HEK293 (cell line): ENCODE measurements at regions not wholly inside any gene's neighbourhood (a gene's known extent, or its start where the extent isn't known, plus 50 kb on each side); places are given as distances from the start of the nearest gene placed in this dataset.

Experiments
- CTCF ChIA-PET: fragments of 350-600 bp; formaldehyde crosslinking; extraction: SDS; loops from one replicate; lab custom pipeline; 2021; ENCODE audit warnings: antibody characterized with exemption; lab: Yijun Ruan, JAX
- POLR2A ChIA-PET: fragments of 300-600 bp; formaldehyde crosslinking; extraction: SDS; loops from one replicate; lab custom pipeline; 2020; ENCODE audit warnings: antibody characterized with exemption, inconsistent platforms; lab: Yijun Ruan, JAX
- H3K27ac ChIP-seq: fragments of 200-500 bp; sonication (Bioruptor generic); 2 replicates; pipeline ENCODE4 v1.5.1; 2014; ENCODE audit warnings: low read depth, low read length, control low read depth, inconsistent platforms; ENCODE audit errors: extremely low read depth
- H3K36me3 ChIP-seq, 2 experiments: fragments of 200-500 bp in 1 of 2; sonication (Bioruptor generic) in 1 of 2; 1 replicate in 1 of 2; 2 replicates in 1 of 2; pipeline ENCODE4 v1.5.1; 2014 to 2017; ENCODE audit warnings: inconsistent platforms in 2 of 2, low read length in 2 of 2; ENCODE audit not compliant: control insufficient read depth in 2 of 2, insufficient read depth in 1 of 2
- H3K4me1 ChIP-seq: fragments of 200-500 bp; sonication (Bioruptor generic); 2 replicates; pipeline ENCODE4 v1.5.1; 2014; ENCODE audit warnings: mild to moderate bottlenecking, low read length, inconsistent platforms; ENCODE audit not compliant: control insufficient read depth, insufficient read depth
- H3K4me3 ChIP-seq: 2 replicates; pipeline ENCODE4 v1.5.1; 2011; ENCODE audit warnings: low read depth, mild to moderate bottlenecking, control low read depth, low read length, moderate library complexity
- H3K9me3 ChIP-seq: fragments of 200-500 bp; sonication (Bioruptor generic); 2 replicates; pipeline ENCODE4 v1.5.1; 2014; ENCODE audit warnings: low read depth, low read length, inconsistent platforms; ENCODE audit not compliant: control insufficient read depth, insufficient read depth
- GFI1B ChIP-seq: fragments of 450-650 bp; formaldehyde crosslinking; IDR thresholded peaks from 2 replicates; pipeline ENCODE4 v1.5.1; 2016; ENCODE audit warnings: missing biosample characterization, missing genetic modification characterization
- OSR2 ChIP-seq: fragments of 450-650 bp; formaldehyde crosslinking; IDR thresholded peaks from 2 replicates; pipeline ENCODE4 v1.5.1; 2016; ENCODE audit warnings: missing biosample characterization, missing genetic modification characterization
- SETDB1 ChIP-seq: IDR thresholded peaks from one replicate; pipeline ENCODE4 v1.6.1; 2017; ENCODE audit warnings: mild to moderate bottlenecking, low read length, moderate library complexity, mixed read lengths; ENCODE audit not compliant: insufficient read length
- ZBTB44 ChIP-seq: fragments of 450-650 bp; IDR thresholded peaks from 2 replicates; pipeline ENCODE4 v1.5.1; 2018; ENCODE audit warnings: missing biosample characterization, mild to moderate bottlenecking, missing genetic modification characterization
- ZFP69B ChIP-seq: fragments of 450-650 bp; formaldehyde crosslinking; IDR thresholded peaks from 2 replicates; pipeline ENCODE4 v1.5.1; 2016; ENCODE audit warnings: missing biosample characterization, missing genetic modification characterization
- ZNF121 ChIP-seq: fragments of 450-650 bp; formaldehyde crosslinking; IDR thresholded peaks from 2 replicates; pipeline ENCODE4 v1.5.1; 2016; ENCODE audit warnings: missing biosample characterization, missing genetic modification characterization
- ZNF175 ChIP-seq: fragments of 450-650 bp; formaldehyde crosslinking; IDR thresholded peaks from 2 replicates; pipeline ENCODE4 v1.5.1; 2016; ENCODE audit warnings: missing biosample characterization, missing genetic modification characterization
- ZNF19 ChIP-seq: fragments of 450-650 bp; formaldehyde crosslinking; IDR thresholded peaks from 2 replicates; pipeline ENCODE4; 2016; ENCODE audit warnings: missing biosample characterization, missing genetic modification characterization, low read depth
- ZNF24 ChIP-seq: fragments of 450-650 bp; formaldehyde crosslinking; IDR thresholded peaks from 2 replicates; pipeline ENCODE4 v1.5.1; 2016; ENCODE audit warnings: missing biosample characterization, missing genetic modification characterization
- ZNF280C ChIP-seq: fragments of 450-650 bp; formaldehyde crosslinking; IDR thresholded peaks from 2 replicates; pipeline ENCODE4 v1.5.1; 2016; ENCODE audit warnings: missing biosample characterization, missing genetic modification characterization
- ZNF510 ChIP-seq: fragments of 450-650 bp; formaldehyde crosslinking; IDR thresholded peaks from 2 replicates; pipeline ENCODE4 v1.5.1; 2018; ENCODE audit warnings: mild to moderate bottlenecking, missing genetic modification characterization, missing biosample characterization; ENCODE audit not compliant: insufficient replicate concordance
- ZNF529 ChIP-seq: fragments of 450-650 bp; formaldehyde crosslinking; IDR thresholded peaks from 2 replicates; pipeline ENCODE4 v1.5.1; 2017; ENCODE audit warnings: missing genetic modification characterization, missing biosample characterization; ENCODE audit not compliant: insufficient replicate concordance
- ZNF677 ChIP-seq: fragments of 450-650 bp; IDR thresholded peaks from 2 replicates; pipeline ENCODE4 v1.5.0; 2018; ENCODE audit warnings: missing biosample characterization, mild to moderate bottlenecking, missing genetic modification characterization, moderate library complexity
- ZNF768 ChIP-seq: fragments of 450-650 bp; formaldehyde crosslinking; IDR thresholded peaks from 2 replicates; pipeline ENCODE4 v1.5.1; 2018; ENCODE audit warnings: missing biosample characterization, mild to moderate bottlenecking, missing genetic modification characterization
- ZNF785 ChIP-seq: fragments of 450-650 bp; formaldehyde crosslinking; IDR thresholded peaks from 2 replicates; pipeline ENCODE4 v1.5.1; 2016; ENCODE audit warnings: missing biosample characterization, missing genetic modification characterization
- ZNF843 ChIP-seq: fragments of 450-650 bp; formaldehyde crosslinking; IDR thresholded peaks from 2 replicates; pipeline ENCODE4 v1.5.1; 2016; ENCODE audit warnings: missing biosample characterization, missing genetic modification characterization
- TF ChIP-seq, protein P1 (sequence below): fragments of 450-650 bp; formaldehyde crosslinking; IDR thresholded peaks from 2 replicates; pipeline ENCODE4 v1.5.1; 2016; ENCODE audit warnings: missing biosample characterization, missing genetic modification characterization
- TF ChIP-seq, protein P2 (sequence below): fragments of 450-650 bp; formaldehyde crosslinking; IDR thresholded peaks from 2 replicates; pipeline ENCODE4 v1.5.1; 2016; ENCODE audit warnings: missing biosample characterization, missing genetic modification characterization

- CTCF ChIA-PET, result interaction anchor here (0.6 kb wide), 1 partner anchor 226 kb away, joined by 4 read pairs; no protein-coding TSS in a partner anchor
- peaks cover 4% of the 10 kb centered on the region for H3K4me1 ChIP-seq
- POLR2A ChIA-PET, result no interaction called here
- no peaks in the 10 kb centered on the region for H3K9me3 ChIP-seq
- H3K36me3 ChIP-seq, result no peaks in the 10 kb centered on the region
- no peak overlapping the region for H3K4me3 ChIP-seq
- H3K27ac ChIP-seq, result no peak overlapping the region
- TF ChIP-seq ZNF19, result no peak
- TF ChIP-seq OSR2, result no peak
- TF ChIP-seq SETDB1, result no peak
- TF ChIP-seq ZNF843, result no peak
- TF ChIP-seq ZNF510, result no peak
- no peak for TF ChIP-seq ZNF121 (tag by site-specific recombination)
- no peak for TF ChIP-seq ZFP69B (tag by site-specific recombination)
- TF ChIP-seq ZNF280C (tag by site-specific recombination), result no peak
- TF ChIP-seq ZNF677 (tag by site-specific recombination), result no peak
- no peak for TF ChIP-seq ZNF768 (tag by site-specific recombination)
- no peak for TF ChIP-seq ZNF24 (tag by site-specific recombination)
Measured at GRCh38 chr6:21816231-21816630, 222.7 kb downstream of the SOX4 start.

GRCh38 chr6:21820442-21820841 lies 226.9 kb downstream of the SOX4 start:
- Histone ChIP-seq H3K4me3 (no peak overlapping the region), H3K9me3 (no peaks in the 10 kb centered on the region), H3K27ac (no peak overlapping the region), H3K4me1 (peaks cover 21% of the 10 kb centered on the region), H3K36me3 (no peaks in the 10 kb centered on the region)
- POLR2A ChIA-PET, result no interaction called here
- TF ChIP-seq ZNF175 (tag by site-specific recombination) (no peak), ZNF785 (tag by site-specific recombination) (no peak), ZNF529 (no peak), ZBTB44 (no peak), GFI1B (tag by site-specific recombination) (no peak)
- TF ChIP-seq, protein P1, sequence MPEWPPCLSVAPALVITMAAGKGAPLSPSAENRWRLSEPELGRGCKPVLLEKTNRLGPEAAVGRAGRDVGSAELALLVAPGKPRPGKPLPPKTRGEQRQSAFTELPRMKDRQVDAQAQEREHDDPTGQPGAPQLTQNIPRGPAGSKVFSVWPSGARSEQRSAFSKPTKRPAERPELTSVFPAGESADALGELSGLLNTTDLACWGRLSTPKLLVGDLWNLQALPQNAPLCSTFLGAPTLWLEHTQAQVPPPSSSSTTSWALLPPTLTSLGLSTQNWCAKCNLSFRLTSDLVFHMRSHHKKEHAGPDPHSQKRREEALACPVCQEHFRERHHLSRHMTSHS (tag by site-specific recombination), result no peak
- TF ChIP-seq, protein P2, sequence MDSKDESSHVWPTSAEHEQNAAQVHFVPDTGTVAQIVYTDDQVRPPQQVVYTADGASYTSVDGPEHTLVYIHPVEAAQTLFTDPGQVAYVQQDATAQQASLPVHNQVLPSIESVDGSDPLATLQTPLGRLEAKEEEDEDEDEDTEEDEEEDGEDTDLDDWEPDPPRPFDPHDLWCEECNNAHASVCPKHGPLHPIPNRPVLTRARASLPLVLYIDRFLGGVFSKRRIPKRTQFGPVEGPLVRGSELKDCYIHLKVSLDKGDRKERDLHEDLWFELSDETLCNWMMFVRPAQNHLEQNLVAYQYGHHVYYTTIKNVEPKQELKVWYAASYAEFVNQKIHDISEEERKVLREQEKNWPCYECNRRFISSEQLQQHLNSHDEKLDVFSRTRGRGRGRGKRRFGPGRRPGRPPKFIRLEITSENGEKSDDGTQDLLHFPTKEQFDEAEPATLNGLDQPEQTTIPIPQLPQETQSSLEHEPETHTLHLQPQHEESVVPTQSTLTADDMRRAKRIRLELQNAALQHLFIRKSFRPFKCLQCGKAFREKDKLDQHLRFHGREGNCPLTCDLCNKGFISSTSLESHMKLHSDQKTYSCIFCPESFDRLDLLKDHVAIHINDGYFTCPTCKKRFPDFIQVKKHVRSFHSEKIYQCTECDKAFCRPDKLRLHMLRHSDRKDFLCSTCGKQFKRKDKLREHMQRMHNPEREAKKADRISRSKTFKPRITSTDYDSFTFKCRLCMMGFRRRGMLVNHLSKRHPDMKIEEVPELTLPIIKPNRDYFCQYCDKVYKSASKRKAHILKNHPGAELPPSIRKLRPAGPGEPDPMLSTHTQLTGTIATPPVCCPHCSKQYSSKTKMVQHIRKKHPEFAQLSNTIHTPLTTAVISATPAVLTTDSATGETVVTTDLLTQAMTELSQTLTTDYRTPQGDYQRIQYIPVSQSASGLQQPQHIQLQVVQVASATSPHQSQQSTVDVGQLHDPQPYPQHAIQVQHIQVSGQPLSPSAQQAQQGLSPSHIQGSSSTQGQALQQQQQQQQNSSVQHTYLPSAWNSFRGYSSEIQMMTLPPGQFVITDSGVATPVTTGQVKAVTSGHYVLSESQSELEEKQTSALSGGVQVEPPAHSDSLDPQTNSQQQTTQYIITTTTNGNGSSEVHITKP (tag by site-specific recombination), result no peak
- CTCF ChIA-PET, result no interaction called here
